Cerebellar cortex (tissue), 1 donor: ENCODE measurements at regions not wholly inside any gene's neighbourhood (a gene's known extent, or its start where the extent isn't known, plus 50 kb on each side); places are given as distances from the start of the nearest gene placed in this dataset.

Source experiments
- DNase-seq: peaks from one replicate; pipeline ENCODE4 v3.0.0-alpha.2; 2015; ENCODE audit warnings: low spot score

DNA sequence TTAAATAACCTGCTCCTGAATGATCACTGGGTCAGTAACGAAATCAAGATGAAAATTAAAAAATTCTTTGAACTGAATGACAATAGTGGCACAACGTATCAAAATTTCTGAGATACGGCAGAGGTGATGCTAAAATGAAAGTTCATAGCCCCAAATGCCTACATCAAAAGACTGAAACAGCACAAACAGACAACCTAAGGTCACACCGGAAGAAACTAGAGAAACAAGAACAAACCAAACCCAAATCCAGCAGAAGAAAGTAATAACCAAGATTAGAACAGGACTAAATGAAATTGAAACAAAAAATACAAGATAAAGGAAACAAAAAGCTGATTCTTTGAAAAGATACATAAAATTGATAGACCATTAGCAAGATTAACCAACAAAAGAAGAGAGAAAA lies 324.1 kb downstream of the RBM26 start:
- no peak for DNase-seq

DNA sequence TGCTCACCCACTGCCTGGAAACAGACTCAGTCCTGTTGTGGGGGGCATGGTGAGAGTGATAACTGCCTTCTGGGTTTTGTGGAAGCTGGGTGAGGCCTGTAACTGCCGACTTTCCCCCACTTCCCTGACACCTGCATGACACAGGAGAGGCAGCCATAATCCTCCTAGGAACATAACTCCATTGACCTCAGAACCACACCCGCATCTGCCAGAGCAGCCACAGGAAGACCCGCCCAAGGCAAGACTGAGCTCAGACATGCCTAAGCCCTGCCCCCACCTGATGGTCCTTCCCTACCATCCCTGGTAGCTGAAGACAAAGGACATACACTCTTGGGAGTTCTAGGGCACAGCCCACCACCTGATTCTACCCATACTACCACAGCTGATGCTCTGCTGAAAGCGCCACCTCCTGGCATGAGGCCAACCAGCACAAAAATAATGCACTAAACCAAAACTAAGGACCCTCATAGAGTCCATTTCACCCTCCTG lies 326.7 kb downstream of the RBM26 start:
- no peak for DNase-seq

DNA sequence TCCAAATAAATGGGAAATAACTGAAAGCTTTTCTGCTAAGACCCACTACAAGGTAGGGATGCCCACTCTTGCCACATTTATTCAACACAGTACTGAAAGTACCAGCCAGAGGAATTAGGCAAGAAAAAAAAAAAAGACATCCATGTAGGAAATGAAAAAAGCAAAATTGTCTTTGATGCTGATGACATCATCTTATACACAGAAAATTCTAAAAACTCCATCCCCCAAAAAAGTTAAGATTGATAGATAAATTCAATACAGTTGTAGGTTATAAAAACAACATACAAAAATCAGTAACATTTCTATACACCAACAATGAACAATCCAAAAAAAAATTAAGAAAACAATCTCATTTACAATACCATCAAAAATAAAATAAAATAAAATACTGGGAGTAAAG lies 330.4 kb downstream of the RBM26 start:
- DNase-seq: no peak

DNA sequence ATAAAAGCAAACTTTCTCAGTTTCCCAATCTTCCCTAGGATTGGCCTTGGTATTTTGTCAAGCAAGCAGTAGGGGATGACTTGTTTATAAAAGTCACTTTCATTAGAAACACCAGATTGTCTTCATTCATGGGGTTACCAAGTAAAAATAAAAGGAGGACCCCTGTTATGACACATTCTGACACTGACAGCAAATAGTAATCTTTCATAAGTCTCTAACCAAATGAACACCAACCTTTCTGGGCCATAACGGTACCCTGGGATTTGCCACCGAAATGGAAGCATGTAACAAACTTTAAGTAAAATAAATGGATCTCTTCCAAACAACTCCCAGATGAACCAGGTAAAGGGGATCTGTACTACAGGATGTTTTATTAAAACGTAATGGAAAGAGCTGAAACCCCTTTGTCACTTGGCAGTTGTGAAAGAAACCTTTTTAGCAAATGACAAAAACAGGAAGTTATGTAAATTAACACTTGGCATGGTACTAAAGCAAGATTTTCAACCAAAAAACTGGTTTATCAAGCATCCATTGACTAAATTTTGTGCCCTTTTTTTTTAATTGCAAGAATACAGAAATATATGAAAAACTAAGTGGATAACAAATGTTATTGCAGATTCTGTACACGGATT lies 335.6 kb downstream of the RBM26 start:
- DNase-seq: no peak

DNA sequence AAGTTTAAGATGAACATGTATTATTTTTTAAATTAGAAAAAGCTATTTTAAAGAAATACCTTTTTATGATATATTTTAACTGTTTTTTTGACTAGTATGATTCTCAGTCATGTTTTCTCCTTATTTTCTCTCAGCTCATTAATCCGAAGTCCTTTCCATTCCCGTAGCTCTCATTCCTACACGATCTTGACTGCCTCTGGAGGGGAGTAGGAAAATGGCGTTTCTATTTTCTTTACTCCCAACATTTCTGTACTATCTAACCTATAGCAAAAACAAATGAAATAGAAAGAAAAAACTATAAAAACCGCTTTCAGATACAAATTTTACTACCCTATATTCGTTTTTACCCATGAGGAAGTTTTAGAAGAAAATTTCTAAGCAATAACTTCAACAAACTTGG lies 343.8 kb downstream of the RBM26 start:
- no peak for DNase-seq

DNA sequence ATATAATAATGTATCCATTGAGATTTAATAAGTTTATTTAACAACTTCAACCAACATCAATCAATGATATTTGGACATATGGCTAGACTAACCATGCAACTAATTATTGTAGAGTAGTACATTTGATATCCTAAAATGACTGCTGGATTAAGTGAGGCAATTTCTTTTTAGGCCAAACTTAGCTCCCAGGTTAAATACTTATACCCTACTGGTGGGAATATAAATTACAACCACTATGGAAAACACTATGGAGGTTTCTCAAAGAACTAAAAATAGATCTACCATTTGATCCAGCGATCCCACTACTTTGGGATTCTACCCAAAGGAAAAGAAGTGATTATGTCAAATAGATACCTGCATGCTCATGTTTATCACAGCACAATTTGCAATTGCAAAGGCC lies 345.8 kb downstream of the RBM26 start:
- DNase-seq: no peak

DNA sequence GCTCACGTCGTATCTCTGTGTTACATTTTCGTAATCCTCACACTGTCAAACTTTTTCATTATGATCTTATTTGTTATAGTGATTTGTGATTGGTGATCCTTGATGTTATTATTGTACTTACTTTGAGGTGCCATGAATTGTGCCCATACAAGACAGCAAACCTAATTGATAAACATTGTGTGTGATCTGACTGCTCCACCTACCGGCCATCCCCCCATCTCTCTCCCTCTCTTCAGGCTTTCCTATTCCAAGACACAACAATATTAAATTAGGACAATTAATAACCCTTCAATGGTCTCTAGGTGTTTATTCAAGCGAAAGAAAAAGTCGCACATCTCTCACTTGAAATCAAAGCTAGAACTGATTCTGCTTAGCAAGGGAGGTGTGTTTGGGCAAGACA lies 349.3 kb downstream of the RBM26 start:
- DNase-seq: no peak

DNA sequence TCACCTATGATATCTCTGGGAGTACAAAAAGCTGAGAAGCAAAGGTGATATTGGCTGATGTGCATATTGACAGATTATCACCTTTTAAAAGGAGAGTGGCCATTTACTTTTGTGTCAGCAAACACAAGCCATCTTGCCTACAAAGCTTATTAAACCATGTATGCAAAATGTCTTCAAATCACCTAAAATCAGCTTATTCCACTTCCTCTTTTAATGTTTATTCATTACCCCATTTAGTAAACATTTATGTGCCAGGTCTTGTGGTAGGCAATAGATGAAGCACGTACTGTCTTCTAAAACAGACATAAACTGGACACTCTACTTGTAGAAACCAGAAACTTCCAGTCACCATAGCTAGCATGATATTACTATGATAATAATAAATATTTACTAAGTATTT lies 354.6 kb downstream of the RBM26 start:
- DNase-seq: no peak

DNA sequence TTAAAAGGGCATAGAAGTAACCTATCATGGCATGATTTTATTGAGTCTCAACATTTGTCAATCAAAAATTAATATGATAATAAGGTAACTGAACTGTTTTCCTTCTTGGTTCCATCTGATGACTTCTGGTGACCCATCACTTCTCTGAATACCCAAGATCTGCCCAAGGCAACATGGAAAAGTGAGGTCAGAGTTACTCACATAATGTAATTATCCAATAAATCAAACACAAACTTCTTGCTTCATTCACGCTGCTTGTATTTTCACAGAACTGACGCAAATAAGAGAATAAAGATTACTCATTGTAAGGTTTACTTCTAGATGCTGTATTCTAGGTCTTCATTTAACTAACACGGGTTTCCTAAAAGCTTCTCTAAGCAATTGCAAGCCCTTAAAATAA lies 361.6 kb downstream of the RBM26 start:
- no peak for DNase-seq

DNA sequence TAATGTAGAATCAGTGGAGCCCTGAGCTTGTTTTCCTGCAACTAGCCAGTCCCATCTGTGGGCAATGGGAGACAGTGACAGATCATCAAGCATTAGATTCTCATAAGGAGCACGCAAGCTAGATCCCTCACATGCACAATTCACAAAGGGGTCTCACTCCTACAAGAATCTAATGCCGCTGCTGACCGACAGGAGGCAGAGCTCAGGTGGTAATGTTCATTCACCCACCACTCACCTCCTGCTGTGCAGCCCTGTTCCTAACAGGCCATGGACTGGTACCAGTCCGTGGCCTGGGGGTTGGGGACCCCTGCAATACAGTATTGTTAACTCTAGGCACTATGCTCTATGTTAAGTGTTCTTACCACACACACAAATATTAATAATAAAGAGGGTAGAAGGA lies 362.8 kb downstream of the RBM26 start:
- DNase-seq: no peak

DNA sequence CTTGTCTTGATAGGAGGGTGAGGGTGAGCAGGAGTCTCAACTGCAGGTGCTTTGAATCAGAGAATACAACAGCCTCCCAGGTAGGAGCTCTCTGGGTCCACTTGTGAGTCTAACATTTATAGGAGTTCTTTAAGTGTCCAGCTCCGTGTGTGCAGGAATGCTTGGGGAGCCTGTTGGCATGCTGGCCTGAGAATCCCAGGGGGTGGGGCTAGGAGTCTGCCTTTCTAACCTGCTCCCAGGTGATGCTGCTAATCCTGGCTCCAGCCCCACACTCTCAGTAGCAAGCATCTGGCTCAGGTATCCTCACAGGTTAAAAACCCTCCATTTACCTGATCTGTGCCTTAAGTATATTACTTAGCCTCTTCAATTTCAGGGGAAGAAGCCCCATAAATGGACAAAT lies 368.9 kb downstream of the RBM26 start:
- no peak for DNase-seq

DNA sequence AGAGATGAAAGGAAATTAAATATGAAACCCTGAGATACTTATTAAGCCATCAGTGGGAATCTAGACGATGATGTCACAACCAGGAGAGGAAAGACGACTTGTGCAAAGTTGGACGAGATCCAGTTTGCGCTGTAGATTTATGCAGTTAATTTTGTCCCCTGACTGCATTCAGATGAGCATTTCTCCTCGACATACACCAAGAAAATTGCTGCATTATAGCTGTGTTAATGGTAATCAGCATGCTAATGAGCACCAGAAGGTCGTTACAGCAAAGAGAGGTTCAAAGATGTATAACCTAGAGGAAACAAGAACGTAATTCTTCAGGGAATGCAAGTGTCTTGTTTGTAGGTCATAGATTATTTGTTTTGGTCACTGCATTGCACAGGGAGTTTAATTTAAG lies 371.7 kb downstream of the RBM26 start:
- DNase-seq: no peak

DNA sequence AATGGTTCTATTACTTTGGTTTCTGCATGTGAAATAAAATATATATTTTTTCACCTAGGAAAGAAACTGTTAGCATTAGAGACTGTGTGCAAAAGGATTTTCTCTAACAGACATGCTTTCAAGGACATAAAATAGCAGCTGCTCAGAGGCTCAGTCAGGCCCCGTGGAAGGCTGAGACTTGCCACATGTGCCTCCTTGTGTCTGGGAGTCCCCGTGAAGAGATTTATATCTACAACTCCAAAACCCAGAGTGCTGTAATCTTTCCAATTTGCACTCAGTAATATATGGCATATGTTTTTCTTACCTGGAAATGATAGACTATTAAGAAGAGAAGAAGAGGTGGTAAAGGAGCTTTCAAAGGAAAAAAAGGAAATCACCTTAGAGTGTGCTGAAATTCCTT lies 371.6 kb upstream of the OBI1 start:
- no peak for DNase-seq

DNA sequence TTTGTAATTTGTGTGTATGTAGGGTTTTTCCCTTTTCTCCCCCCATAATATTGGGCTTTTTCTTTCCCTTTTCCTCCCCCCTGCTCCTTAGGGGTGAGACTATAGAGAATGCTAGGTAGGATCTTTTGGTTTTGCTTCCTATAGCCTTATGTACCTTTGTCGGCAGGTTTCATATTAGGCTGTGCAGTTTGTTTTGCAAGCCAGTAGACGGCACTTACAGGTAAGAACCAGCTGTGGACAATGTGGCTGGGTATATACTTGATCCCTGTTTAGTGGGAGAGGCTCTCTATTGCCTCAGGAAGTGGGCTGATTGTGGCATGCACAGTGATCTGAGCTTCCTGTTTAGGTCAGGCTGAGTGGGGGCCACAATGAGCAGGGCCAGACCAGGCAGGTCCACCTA lies 359.2 kb upstream of the OBI1 start:
- no peak for DNase-seq

DNA sequence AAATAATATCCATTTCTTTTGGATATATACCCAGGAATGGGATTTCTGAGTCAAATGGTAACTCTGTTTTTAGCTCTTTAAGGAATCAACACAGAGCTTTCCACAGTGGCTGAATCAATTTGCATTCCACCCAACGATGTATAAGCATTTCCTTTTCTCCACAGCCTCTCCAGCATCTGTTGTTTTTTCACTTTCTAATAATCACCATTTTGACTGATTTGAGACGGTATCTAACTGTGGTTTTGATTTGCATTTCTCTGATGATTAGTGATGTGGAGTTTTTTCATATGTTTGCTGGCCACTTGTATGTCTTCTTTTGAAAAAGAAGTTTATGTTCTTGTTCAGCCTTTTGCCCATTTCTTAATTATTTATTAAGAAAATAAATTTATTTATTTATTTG lies 352.2 kb upstream of the OBI1 start:
- no peak for DNase-seq

DNA sequence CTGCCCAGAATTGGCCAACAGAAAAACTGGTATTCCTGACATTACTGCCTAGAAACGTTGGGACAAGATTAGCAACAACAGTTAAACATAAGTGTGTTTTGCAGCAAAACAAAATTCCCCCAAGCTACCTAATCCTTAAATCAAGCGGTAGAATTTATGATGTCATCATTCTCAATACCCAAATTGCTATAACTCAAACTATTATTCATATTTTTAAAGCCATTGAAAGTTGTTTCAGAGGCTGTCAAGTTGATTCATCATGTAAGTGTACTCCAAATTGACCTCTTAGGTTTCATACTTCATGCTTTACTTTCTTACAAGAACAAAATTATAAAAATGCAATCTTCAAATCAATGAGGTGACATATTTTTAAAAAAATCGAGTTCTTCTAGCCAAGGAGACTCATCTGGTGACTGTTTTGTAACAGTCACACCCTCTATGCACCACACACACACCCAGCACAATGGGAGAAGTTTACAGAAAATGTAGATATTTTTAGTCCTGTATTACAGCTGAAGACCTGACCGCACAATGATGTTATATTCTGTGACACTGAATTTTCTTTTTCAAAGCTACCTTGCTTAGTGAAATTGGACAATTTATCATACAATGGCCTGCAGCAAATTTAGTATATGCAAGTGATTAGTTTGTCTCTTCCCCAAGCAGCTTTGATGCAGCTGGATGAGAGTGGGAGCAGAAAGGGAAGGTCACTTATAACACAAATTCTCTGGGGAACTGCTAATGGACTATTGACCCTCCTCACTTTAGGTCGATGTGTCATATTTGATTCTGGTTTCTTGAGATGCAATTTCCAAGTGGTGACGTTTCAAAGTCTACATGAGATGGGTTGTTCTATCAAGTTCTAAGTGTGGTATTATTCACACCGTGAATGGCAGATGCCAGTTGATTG lies 345.3 kb upstream of the OBI1 start:
- no peak for DNase-seq

DNA sequence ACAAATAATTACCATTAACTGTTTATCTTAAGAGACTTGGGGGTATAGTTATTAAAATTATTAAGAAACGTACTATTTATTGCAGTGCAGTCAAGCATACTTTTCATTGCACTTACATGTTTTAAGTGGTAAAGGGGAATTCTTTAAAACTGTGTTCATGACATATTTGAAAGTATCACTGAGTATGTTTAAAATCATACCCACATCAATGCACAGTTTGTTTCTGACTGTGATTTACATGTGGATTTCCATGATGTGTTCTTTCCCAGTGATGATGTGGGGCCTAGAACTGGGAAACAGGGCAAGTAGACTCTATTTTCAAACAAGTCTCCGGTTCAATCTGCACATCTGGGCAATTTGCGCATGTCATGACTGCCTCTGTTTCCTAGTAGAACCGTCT lies 340.5 kb upstream of the OBI1 start:
- DNase-seq: no peak

DNA sequence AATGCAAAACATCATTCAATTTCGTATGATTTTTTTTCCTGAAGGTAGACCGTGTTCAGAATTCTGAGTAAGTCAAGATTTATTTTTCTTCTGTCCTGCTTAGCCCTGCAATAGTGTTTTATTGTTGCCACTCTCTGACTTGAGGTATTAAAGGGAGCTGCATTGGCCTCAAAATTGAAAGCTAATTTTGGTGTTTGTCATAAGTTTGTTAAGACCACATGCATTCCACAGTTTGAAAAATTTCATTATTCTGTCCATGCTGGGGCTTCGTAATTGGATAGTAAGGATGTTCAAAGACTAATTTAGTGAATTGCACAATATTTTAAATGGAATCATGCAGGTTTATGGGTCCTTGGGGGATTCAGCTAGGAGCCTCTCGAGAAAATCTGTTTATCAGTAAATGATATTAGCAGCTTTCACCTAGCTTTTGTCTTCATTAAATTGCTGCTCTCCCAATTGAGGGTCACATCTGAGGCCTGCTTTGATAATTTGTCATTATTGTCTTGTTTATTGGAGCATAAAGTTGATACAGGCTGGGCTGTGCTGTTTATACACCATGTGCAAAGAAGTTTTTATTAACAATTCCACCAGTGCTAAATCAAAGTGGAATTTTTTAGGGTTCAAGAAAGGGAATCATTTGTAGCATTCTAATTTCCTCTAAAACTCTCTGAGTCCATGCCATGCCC lies 339.8 kb upstream of the OBI1 start:
- no peak for DNase-seq

DNA sequence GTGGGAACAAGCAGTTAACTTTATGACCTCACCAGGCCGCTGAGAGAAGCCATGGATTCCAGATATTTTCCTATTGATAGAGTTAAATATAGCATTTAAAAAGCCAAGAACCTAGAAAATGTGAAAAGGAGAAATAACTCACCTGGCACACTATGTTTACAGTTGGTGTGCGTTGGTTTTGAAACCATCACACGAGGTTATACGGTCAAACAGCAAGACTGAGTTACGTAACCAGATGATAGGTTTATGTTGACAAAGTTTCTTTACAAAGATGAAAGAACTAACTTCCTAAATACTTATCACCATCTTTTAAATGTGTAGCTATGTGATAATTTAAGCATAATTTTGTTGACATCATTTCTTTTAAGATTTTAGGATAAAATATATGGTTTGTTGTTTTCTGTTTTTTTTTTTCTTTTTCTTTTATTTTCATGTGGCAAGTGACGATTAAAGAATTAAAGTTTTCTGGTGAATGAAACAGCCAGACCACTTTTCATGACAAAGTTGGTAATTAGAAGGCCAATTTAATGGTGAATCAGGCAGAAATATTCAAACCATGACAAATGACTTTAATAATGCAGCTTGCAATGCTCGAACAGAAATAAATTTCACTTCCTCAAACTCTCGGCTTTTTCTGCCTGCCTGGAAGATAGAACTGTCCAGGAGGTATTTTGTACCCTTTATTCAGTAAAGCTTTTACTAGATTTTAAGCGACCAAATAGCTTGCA lies 339.1 kb upstream of the OBI1 start:
- no peak for DNase-seq

DNA sequence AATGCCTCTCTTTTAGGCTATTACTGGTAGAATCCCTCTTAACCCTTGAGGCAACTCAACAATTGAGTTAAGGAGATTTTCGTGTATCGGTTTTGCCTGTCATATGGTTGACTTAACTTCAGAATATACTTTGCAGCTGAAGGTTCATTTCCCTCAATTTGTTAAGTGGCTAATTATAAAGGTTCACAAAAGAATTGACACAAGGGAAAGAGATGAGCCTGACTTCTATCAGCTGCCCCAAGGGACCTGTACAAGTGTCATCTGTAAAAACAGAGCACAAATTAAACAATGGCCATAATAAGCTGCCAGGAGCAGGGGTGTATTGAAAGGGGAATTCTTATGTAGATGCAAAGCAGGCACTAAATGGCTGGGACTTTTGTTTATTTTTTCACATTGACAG lies 334.8 kb upstream of the OBI1 start:
- DNase-seq: no peak

DNA sequence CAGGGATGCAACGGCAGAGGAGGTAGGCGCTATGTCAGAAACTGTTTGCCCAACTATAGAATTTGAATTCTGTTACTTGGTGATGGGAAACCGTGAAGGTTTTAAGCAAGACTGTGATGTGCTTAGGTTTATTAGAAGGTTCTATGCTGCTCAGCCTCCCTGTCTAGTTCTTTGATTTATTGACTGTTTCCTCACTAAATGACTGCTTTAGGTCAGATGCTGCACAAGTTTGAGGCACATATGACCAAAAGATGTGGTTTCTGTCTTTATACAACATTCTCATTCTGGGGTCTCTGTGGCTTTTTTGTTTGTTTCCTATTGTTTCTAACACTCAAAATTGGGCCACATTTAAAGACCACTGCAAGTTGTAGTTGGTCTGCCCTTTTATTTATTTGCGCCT lies 323.0 kb upstream of the OBI1 start:
- no peak for DNase-seq

DNA sequence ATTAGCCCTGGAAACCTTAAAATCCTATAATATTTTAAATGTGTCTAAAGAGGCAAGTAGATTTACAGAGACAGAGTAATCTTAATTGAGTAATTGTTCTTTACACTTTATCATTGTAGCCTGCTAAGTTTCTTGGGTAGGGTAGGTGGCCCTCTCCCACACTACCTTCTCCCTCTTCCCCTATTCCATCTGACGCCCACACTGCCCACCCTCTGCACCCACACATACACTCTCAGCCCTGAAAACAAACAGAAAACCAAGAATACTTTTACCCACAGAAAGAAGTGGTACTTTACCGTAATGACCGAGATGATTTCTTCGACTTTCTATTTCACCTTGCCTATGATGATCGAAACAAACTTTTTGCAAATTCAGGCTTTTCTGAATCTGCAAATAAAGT lies 320.4 kb upstream of the OBI1 start:
- no peak for DNase-seq
